OCI-LY3 (cell line): ENCODE measurements at regions not wholly inside any gene's neighbourhood (a gene's known extent, or its start where the extent isn't known, plus 50 kb on each side); places are given as distances from the start of the nearest gene placed in this dataset.

ENCODE experiments used
- H2AFZ ChIP-seq: fragments of 200-600, 300-600 bp; shearing (Covaris generic); 2 replicates; pipeline ENCODE4 v1.6.0; 2014; ENCODE audit warnings: antibody characterized with exemption, low read depth, low read length
- H3K27ac ChIP-seq: fragments of 200-600, 300-600 bp; sonication (generic); 2 replicates; pipeline ENCODE4 v1.5.1; 2014; ENCODE audit warnings: mild to moderate bottlenecking, low read length, moderate library complexity, mixed read lengths
- H3K27me3 ChIP-seq: fragments of 200-600, 300-600 bp; sonication (generic); 2 replicates; pipeline ENCODE4 v1.6.1; 2014; ENCODE audit warnings: low read depth, low read length, mixed read lengths
- H3K36me3 ChIP-seq: fragments of 200-600, 300-600 bp; sonication (generic); replicated peaks from 2 replicates; pipeline ENCODE3; 2014; ENCODE audit warnings: low read depth, low read length, mixed read lengths
- H3K4me1 ChIP-seq: fragments of 300-600, 200-600 bp; sonication (generic); 2 replicates; pipeline ENCODE4 v1.6.1; 2014; ENCODE audit warnings: low read length, mixed read lengths
- H3K4me2 ChIP-seq: fragments of 200-600, 300-600 bp; sonication (generic); 2 replicates; pipeline ENCODE4 v1.6.1; 2014; ENCODE audit warnings: low read length, mixed read lengths
- H3K4me3 ChIP-seq: fragments of 300-600, 200-600 bp; sonication (generic); 2 replicates; pipeline ENCODE4 v1.5.1; 2014; ENCODE audit warnings: antibody characterized with exemption, mild to moderate bottlenecking, low read length, moderate library complexity
- H3K79me2 ChIP-seq: fragments of 300-600, 200-600 bp; shearing (Covaris generic); 2 replicates; pipeline ENCODE4 v1.6.1; 2014; ENCODE audit warnings: mild to moderate bottlenecking, low read length, mixed read lengths
- H3K9ac ChIP-seq: fragments of 300-600, 200-600 bp; shearing (Covaris generic); 2 replicates; pipeline ENCODE4 v1.6.0; 2014; ENCODE audit warnings: mild to moderate bottlenecking, low read length, moderate library complexity
- H3K9me3 ChIP-seq: fragments of 200-600, 300-600 bp; shearing (Covaris generic); 2 replicates; pipeline ENCODE4 v1.6.1; 2014; ENCODE audit warnings: low read length, mixed read lengths; ENCODE audit not compliant: insufficient read depth
- H4K20me1 ChIP-seq: fragments of 200-600, 300-600 bp; sonication (generic); 2 replicates; pipeline ENCODE4 v1.6.1; 2016; ENCODE audit warnings: low read length, mixed read lengths; ENCODE audit not compliant: insufficient read depth
- EZH2phosphoT487 ChIP-seq: fragments of 200-600 bp; shearing (Covaris generic); IDR thresholded peaks from 2 replicates; pipeline ENCODE4 v1.6.1; 2018; ENCODE audit warnings: antibody characterized with exemption, mixed run types, low read depth
- TF ChIP-seq, protein P1 (sequence below): fragments of 200-600, 300-600 bp; sonication (generic); IDR thresholded peaks from 2 replicates; pipeline ENCODE4 v1.5.1; 2014; ENCODE audit warnings: antibody characterized with exemption, low read length, low read depth

DNA sequence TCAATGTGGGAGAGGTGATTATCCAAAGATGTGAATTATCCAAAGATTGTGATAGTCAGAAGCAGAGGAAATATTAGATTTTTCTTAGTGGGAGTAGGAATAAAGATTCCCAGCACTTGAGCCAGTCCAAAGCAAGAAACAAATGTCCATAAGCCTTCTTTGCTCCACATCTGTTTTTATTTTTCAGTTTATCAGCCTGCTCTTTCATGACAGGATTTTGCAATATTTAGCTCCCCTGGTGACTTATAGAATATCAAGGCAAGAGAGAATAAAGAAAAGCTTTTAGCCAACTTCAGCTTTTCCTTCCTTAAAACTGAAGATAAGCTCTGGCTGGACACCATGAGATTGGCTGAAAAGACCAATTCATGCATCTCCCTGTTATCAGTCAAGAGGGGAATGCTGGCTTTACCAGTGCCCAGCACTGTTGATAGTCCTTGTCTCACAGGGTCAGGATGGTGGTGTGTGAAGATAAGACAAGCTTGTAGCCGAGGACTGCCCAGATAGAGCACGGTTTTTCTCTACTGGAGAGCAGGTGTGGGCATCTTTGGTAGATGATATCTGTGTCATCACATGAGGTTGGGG, 706.5 kb downstream of the KCNJ2 start:
- H3K27ac ChIP-seq = no peak overlapping the region
- H4K20me1 ChIP-seq = no peaks in the 10 kb centered on the region
- H3K4me1 ChIP-seq = no peaks in the 10 kb centered on the region
- H3K9ac ChIP-seq = no peak overlapping the region
- TF ChIP-seq, protein P1, sequence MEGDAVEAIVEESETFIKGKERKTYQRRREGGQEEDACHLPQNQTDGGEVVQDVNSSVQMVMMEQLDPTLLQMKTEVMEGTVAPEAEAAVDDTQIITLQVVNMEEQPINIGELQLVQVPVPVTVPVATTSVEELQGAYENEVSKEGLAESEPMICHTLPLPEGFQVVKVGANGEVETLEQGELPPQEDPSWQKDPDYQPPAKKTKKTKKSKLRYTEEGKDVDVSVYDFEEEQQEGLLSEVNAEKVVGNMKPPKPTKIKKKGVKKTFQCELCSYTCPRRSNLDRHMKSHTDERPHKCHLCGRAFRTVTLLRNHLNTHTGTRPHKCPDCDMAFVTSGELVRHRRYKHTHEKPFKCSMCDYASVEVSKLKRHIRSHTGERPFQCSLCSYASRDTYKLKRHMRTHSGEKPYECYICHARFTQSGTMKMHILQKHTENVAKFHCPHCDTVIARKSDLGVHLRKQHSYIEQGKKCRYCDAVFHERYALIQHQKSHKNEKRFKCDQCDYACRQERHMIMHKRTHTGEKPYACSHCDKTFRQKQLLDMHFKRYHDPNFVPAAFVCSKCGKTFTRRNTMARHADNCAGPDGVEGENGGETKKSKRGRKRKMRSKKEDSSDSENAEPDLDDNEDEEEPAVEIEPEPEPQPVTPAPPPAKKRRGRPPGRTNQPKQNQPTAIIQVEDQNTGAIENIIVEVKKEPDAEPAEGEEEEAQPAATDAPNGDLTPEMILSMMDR = no peak
- no peak for TF ChIP-seq EZH2phosphoT487
- H3K27me3 ChIP-seq = no peaks in the 10 kb centered on the region
- no peaks in the 10 kb centered on the region for H3K79me2 ChIP-seq
- no peaks in the 10 kb centered on the region for H3K36me3 ChIP-seq
- no peaks in the 10 kb centered on the region for H3K9me3 ChIP-seq
- H2AFZ ChIP-seq = no peak overlapping the region
- no peak overlapping the region for H3K4me2 ChIP-seq
- H3K4me3 ChIP-seq = no peak overlapping the region

DNA sequence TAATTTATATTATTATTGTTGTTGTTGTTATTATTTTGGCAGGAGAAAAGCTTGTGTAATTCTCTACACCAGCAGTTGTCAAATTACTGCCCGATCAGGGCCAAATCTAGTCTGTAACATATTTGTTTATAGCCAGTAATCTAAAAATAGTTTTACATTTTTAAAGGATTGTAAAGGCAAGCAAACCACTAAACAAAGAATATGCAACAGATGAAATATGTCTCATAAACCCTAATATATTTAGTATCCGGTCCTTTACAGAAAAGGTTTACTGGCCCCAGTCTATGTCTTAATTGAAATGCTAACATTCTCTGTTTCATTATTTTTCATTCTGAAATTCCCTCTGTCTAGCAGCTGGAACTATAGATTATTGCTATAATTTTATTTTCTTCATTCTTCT, 709.5 kb downstream of the KCNJ2 start:
- no peak overlapping the region for H3K4me3 ChIP-seq

DNA sequence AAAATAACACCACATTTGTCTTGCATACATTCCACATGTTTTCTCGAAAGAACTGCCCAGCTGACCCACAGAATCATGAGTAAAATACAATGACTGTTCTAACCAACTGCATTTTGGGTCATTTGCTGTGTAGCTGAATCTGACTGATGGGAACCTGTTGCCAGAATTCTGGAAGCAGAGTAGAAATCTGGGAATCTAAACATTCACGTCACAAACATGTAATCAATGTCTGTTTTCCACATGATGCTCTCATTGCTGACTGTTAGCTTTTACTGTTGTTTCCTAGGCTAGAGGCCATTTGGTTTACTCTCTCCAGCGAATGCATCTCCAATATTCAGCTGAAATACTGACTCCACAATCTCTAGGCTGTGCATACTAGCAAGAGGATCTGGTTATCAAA, 710.1 kb downstream of the KCNJ2 start:
- H3K9ac ChIP-seq = no peak overlapping the region
- no peak overlapping the region for H3K4me2 ChIP-seq
- no peaks in the 10 kb centered on the region for H3K9me3 ChIP-seq
- no peak overlapping the region for H3K4me3 ChIP-seq
- H3K36me3 ChIP-seq = no peaks in the 10 kb centered on the region
- H3K27ac ChIP-seq = no peak overlapping the region
- TF ChIP-seq EZH2phosphoT487 = no peak
- TF ChIP-seq, protein P1 = no peak
- H2AFZ ChIP-seq = no peak overlapping the region
- H4K20me1 ChIP-seq = no peaks in the 10 kb centered on the region
- H3K27me3 ChIP-seq = no peaks in the 10 kb centered on the region
- no peaks in the 10 kb centered on the region for H3K4me1 ChIP-seq
- no peaks in the 10 kb centered on the region for H3K79me2 ChIP-seq

More for the DNA sequence above, 709.5 kb downstream of the KCNJ2 start:
- Histone ChIP-seq H3K27me3 (no peaks in the 10 kb centered on the region), H2AFZ (no peak overlapping the region), H4K20me1 (no peaks in the 10 kb centered on the region), H3K4me2 (no peak overlapping the region), H3K4me1 (no peaks in the 10 kb centered on the region), H3K9ac (no peak overlapping the region), H3K79me2 (no peaks in the 10 kb centered on the region), H3K27ac (no peak overlapping the region), H3K9me3 (no peaks in the 10 kb centered on the region), H3K36me3 (no peaks in the 10 kb centered on the region)
- TF ChIP-seq, protein P1 = no peak
- no peak for TF ChIP-seq EZH2phosphoT487

DNA sequence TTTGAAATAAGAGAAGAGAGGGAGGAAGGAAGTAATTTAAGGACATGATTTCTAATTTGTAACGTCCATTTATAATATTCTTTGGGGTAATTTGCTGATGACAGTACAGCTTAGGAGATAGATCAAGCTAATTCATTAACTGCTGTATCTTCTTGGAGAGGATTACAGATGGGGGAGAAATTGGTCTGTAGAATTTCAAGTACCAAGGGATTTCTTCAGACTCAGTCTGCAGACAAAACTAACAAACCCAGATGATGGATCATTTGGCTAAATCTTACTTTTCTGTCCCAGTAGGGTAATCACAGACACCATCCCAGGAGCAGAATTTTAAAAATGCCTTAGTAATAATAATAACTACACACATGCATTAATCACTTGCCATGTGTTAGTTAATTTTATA, 711.8 kb downstream of the KCNJ2 start:
- Histone ChIP-seq H3K9ac (no peak overlapping the region), H3K9me3 (no peaks in the 10 kb centered on the region), H3K27ac (no peak overlapping the region), H3K4me3 (no peak overlapping the region), H3K4me1 (no peaks in the 10 kb centered on the region), H2AFZ (no peak overlapping the region), H3K4me2 (no peak overlapping the region), H4K20me1 (no peaks in the 10 kb centered on the region), H3K79me2 (no peaks in the 10 kb centered on the region), H3K27me3 (no peaks in the 10 kb centered on the region), H3K36me3 (no peaks in the 10 kb centered on the region)
- no peak for TF ChIP-seq EZH2phosphoT487
- TF ChIP-seq, protein P1 = no peak
